H1 (cell line): ENCODE measurements at regions not wholly inside any gene's neighbourhood (a gene's known extent, or its start where the extent isn't known, plus 50 kb on each side); places are given as distances from the start of the nearest gene placed in this dataset.

Source experiments
- CEBPB ChIP-seq: IDR thresholded peaks from 2 replicates; pipeline ENCODE4 v1.6.1; 2012; ENCODE audit warnings: low read depth, low read length
- CHD1 ChIP-seq: IDR thresholded peaks from 2 replicates; pipeline ENCODE4 v1.6.1; 2012; ENCODE audit warnings: low read depth, low read length, improper control_type of control experiment
- CREB1 ChIP-seq: IDR thresholded peaks from 2 replicates; pipeline ENCODE4 v1.6.1; 2012; ENCODE audit warnings: inconsistent platforms
- CTCF ChIP-seq, 3 experiments: IDR thresholded peaks; 1 replicate in 2 of 3; 2 replicates in 1 of 3; pipeline versions ENCODE4 v1.5.1 to v1.6.1; 2011; ENCODE audit warnings: low read length in 3 of 3, mild to moderate bottlenecking in 3 of 3, inconsistent platforms in 2 of 3, low read depth in 1 of 3, moderate library complexity in 1 of 3; ENCODE audit not compliant: insufficient read depth in 1 of 3; ENCODE audit errors: control extremely low read depth in 1 of 3
- EP300 ChIP-seq, 2 experiments: IDR thresholded peaks; 1 replicate in 1 of 2; 2 replicates in 1 of 2; pipeline ENCODE4 v1.6.1; 2011 to 2012; ENCODE audit warnings: low read depth in 2 of 2, low read length in 2 of 2, mild to moderate bottlenecking in 2 of 2, borderline replicate concordance in 1 of 2, inconsistent platforms in 1 of 2, moderate library complexity in 1 of 2
- RFX5 ChIP-seq: IDR thresholded peaks from 2 replicates; pipeline ENCODE4 v1.6.1; 2011; ENCODE audit warnings: low read depth, low read length, improper control_type of control experiment, borderline replicate concordance
- SRF ChIP-seq: IDR thresholded peaks from 2 replicates; pipeline ENCODE4 v1.6.1; 2011; ENCODE audit warnings: mild to moderate bottlenecking, low read depth, low read length, moderate library complexity
- TCF12 ChIP-seq: IDR thresholded peaks from 2 replicates; pipeline ENCODE4 v1.6.1; 2011; ENCODE audit warnings: low read depth, mild to moderate bottlenecking, low read length
- USF2 ChIP-seq: IDR thresholded peaks from 2 replicates; pipeline ENCODE4 v1.6.1; 2011; ENCODE audit warnings: low read length, improper control_type of control experiment

- no peak for TF ChIP-seq CTCF (IDR thresholded peaks at IDR 0.05; ENCODE audit: control extremely low read depth in 1 of 3, insufficient read depth in 1 of 3, low read depth in 1 of 3, low read length in 3 of 3)
- TF ChIP-seq TCF12, result no peak
- no peak for TF ChIP-seq USF2
- no peak for TF ChIP-seq SRF
- no peak for TF ChIP-seq CEBPB
- TF ChIP-seq RFX5, result no peak
- no peak for TF ChIP-seq CREB1
- no peak for TF ChIP-seq EP300 (IDR thresholded peaks at IDR 0.05; ENCODE audit: borderline replicate concordance in 1 of 2, low read depth in 2 of 2, low read length in 2 of 2)
- no peak for TF ChIP-seq CHD1
These were observed 77.5 kb upstream of the ANK3 start for GRCh38 chr10:60467202-60467546.
